ENCODE measurements at regions not wholly inside any gene's neighbourhood (a gene's known extent, or its start where the extent isn't known, plus 50 kb on each side); places are given as distances from the start of the nearest gene placed in this dataset.

DNA sequence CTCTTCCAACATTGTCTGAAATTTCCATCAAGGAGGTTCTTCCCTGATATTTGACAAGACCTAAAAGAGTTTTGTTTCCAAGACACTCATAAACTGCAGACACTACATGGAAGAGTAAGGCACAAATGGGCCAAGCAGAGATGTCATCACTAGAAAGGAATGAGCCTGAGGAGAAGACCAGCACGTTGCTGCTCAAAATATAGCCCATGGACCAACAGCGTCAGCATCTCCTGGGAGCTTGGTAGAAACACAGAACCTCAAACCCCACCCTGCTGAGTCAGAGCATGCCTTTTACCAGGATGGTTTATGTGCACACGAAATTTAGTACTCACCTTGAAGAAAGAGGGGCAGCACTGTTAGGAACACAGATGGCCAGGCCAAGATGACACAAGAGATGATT, 128.7 kb upstream of the MID1 start:
- no peak for DNase-seq

DNA sequence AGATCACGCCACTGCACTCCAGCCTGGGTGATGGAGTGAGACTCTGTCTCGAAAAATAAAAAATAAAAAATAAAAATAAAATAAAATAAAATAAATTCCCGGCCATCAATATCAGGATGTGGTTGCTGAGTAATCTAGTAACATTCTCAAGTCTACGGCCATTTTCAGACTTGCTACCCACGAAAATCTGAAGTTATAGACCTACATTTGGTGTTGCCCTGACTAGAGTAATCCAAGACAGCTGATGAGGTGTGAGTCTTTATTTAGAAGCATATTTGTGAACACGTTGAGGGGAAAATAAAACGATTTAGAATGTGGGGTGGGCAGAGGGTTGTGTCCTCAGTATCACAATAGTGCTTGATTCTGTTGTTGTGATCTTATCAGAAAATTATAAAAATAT, 130.2 kb upstream of the MID1 start:
- DNase-seq = no peak

DNA sequence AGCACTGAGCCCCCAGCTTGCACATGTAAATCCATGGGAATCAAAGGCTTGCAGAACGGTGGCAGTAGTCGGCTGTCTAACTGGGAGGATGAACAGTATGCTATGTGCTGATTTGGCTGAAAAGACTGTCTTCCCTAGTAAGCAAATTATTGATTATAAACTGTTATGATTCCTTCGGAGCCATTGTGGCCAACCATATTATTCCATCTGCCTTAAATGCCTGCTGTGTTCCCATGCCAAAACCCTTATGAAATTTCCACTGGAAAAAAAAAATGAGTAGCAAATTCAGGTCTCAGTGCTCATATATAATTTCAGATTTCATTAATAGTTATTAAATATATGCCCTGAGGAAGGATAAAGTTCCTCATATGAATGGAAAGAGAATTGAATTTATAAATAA, 132.7 kb upstream of the MID1 start:
- no peak for DNase-seq

DNA sequence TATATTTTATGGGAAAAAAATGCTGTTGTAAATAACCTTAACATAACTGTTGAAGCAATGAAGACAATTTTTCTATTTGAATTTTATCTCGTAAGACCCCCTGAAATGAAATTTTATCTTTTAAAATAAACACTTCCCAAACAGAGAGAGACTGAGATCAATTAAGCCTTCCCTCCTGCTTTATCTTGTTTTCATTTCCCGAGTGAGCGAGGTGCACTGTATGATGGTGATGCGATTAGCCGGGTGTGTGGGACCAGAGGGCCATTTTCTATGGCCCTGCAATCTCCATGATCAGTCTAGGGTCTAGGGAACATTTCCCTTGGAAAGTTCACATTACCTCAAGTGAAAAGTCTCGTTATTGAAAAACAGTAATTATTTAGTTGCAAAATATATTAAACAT, 134.1 kb upstream of the MID1 start:
- DNase-seq = no peak

DNA sequence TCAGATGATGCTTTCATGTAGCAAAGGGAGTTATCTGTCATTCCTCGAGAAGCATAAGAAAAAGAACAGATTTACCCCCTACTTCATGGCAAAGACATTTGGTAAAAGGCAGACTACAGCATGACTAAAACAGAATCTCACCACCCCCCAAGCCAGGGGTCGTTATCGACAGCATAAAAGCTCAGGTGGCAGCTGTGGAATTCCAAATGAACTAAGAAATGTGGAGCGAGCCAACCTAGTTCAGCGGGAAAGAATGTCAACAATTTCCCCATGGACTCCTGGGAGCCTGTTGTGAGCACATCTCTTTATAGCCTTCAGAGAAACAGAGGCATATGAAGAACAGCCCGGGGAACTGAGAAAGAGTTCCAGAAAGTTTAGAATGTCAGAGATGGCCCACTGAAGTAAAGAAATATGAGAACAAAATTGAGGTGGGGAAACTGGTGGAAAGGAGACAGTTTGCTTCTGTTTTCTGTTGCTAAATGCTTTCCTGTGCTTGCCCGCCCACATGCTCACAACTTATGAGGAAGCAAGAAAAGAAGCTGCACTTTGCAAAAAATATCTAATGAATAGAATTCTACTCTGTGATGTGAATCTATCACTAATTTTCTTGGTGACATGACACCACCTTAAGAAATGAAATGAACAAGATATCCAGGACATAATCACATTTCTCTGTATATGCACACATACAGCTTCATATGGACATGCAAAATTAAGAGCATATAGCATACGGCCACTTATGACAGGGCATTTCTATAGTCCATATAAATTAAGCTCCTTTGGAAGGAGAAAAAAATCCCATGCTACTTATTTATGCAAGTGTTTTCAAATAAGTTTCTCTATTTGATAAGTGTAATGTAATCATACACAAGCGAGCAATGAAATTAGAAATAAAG, 135.3 kb upstream of the MID1 start:
- DNase-seq = no peak

DNA sequence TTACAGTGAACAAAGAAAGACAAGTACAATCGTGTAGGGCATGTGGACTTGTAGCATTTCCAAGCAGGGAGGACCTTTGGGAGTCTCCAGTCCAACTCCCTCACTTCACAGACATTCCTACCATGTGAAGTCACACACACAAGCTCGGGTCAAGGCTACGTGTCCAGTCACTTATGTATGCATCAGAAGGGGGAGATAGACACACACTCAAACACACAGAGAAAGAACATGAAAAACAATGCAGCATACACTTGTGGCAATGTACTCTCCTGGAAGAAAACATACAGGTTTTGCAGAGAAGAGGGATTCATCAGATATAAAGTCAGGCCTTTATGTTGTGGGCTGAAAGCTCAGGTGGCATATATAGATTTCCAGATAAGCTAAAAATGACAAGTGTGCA, 136.1 kb upstream of the MID1 start:
- DNase-seq = no peak

DNA sequence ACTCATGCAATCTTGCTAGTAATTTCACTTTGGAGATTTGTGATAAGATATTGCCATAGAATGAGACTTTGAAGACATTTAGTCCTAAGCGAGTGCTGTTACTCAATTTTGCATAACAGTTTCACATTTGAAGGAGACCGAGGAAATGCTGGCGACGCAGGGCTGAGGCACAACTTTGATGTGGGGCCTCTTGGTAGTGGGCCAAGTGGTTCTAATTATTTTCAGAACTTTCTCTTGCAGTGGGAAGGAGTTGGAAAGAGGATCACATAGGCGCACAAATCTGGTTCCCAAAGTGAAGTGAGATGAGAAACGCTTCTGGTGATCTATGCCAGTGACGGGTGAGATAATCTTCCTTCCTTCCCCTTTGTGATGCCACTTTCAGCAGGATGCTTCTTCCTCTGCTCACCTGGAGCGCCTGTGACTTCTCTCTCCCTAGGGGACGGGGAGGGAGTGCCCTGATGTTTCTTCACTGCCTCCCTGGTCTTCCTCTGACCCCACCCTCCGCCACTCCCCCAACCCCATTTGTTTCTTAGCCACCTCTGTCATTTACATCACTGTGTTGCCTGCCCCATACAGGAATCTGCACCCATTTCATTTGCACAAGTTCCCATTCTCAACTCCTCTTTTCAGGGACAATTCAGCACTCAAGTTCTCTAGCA, 138.9 kb upstream of the MID1 start:
- DNase-seq = no peak

DNA sequence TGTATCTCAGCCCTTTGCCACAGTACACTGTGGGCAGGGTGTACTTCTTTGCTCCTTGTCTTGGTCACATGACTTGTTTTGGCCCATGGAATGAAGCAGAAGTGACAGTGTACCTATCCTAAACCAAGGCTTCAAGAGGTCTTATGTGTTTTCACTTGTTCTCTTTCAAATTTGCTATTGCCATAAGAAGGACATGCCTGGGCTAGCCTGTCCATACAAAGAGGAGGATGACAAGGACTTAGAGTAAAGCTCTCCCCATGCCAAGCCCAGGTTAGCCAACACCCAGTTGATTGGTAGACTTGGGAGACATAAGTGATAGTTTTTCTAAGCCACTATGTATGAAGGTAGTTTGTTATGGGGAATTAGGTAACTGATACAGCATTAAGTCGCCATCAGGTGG, 141.1 kb upstream of the MID1 start:
- DNase-seq = no peak

DNA sequence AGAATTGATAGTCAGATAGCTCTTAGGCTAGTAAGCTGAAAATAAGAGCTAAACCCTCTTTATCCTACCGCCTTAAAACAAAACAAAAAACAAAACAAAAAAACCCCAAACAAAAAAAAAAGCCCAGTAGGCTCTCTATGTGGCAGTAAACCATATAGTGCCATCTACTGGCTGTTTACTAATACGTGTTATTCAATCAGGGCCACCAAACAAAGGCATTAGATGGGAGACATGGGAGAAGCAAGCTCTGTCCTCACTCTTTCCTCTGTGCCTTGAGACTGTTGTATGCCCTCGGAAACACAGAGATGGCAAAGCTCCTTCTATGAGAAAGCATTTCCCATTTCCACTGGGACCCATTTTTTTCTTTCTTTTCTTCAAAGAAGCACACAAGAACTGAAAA, 148.8 kb upstream of the MID1 start:
- peak in 1 of 2 donors; percentile 4 for DNase-seq

DNA sequence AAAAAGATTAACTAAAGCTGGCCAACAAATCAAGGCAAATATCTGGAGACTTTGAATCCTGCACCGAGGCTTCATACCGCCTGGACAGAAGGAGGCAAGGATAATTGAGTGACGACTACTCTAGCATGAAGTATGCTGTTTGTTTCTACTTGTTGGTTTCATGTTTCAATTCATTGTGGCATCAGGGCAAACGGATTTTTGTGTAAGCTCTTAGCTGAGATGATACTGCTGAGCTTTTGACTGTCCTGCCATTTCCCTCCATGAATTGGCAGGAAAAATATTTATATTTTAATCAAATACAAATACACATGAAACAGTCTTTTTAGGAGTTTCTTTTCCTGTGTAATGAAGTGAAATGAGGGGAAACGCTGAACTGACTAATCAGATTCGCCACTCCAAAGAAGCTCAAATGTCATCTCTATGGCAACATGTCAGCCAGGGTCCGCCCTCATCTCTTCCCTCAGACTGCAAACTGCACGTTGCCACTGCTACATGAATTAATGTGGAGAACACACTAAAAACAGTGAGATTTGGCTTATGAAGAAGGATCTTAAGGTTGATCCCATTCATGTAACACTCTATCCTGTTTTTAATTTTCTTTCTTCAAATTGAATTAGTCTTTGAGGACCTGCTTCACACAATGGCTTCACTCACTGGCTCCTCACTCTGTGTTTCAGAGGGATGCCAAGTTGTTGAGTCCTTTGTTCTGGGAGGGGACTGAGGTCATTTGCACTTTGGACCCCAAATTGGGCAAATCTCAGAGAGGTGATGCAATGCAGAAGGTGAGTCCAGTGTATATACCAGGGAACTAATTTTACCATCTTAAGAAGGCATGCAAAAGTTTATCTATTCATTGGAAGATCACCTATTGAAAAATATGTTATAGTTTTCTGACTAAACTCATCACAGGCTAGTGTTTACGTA, 149.6 kb upstream of the MID1 start:
- DNase-seq = no peak

DNA sequence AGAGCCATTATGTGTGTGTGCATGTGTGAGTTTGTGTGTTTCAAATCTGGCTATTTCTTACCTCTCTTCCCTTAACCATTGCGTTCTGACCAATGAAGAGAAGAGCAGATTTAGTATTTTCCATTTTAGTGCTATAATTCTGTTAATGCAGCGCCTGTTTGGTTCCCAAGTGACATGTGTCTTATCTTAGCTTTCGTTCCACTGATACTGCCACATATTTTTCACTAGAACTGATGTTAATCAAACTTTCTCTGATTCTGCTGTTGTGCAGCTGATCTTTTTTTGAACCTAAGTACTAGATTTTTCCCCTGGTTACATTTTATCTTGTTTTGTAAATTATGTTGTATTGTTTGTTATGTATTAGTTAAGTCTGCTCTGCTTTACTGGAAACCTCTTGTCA, 152.9 kb upstream of the MID1 start:
- no peak for DNase-seq

DNA sequence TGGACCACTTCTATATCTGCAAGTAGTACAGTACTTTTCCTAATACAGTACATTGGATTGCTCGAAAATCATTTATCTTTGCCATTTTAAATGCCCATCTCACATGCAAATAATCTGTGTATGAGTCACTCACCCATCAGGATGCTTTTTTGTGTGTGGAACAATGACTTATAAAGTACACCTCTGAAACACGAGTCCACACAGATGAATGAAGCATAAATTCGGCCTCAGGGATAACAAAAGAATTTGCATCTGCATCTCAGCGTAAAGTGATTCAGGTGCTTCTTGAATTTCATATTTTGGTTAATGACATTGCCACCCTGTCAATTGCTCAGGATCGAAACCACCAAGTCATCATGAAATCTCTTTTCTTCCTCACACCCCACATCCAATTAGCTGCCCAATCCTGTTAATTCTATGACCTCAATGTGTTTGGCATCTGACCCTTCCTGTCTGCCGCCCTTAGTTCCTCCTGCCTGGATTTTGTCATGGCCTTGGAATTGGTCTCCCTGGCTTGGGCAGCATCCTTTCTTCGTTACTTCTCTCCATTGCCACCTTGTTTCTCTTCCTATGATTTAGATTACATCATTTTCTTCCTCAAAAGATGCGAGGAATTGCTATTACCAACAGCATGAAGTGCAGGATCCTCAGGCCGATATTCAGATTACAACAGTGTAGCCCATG, 161.6 kb upstream of the MID1 start:
- DNase-seq = no peak

DNA sequence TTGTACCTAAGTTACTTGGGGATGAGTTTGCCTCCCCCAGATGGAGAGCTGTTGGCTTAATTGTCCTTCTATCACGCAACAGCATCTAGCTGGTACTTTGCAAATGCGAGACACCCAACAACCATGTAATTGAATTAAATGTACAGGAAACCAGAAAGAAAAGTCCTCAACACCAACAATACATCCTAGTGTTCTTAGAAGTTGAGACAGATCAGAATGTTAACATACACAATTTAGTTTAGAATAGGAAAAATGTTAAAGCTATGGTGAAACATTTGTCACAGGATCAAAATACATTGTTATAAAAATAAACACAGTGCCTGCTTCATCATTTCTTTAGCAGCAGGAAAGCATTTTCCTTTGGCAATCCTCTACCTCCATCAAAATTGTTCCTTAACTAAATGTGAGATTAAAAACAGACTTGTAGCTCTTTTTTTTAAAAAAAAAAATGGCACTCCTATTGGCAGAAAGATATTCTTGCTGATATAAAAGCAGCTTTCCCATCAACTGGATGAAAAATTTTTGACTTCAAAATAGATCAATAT, 163.1 kb upstream of the MID1 start:
- DNase-seq = no peak

DNA sequence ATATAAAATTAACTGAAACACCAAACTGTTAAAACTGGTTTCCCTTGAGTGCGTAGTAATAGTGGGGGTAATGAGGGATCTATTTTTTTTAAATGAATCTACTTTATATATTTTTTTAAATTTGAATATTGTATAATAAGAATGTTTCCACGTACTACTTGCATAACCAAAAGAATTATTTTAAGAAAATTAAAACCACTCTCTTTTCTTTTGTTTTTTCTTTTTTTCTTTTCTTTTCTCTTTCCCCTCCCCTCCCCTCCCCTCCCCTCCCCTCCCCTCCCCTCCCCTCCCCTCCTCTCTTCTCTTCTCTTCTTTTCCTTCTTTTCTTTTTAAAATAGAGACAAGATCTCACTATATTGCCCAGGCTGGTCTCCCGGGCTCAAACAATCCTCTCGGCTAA, 166.9 kb upstream of the MID1 start:
- DNase-seq = no peak

DNA sequence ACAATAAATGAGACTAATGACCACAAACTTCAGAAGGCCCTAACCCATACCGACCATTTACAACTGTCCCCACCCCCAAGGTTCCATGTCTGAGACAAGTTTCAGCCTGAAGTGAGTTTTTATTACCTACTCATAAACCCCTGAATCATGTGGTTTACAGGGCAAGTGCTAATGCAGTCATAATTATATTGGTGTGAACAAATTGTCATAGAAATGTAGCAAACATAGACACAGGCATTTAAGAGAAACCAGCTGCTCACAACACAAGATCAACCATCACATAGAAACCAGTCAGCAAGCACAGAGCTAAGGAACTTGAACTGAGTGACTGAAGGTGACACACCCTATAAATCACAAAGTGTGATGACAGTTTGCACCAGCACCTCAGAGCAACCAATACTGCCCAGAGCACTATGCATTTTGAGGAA, 173.8 kb upstream of the MID1 start:
- DNase-seq = no peak

DNA sequence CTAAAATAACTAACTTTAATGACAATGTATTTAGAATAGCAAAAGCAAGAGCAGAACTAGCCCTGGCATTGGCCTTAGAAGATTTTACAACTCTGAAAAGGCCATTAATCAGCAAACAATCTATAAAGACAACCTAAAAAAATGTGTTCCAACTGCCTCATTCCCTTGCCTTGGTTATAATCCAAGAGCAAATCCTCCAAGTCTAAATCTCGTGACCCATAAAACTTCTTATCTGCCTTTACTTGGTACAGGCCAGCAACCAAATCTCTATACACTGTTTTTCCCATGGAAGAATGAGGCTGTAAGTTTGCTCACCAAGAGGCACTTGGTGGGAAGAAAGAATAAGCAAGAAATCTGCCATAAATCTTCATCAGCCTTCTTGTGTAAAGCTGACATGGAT, 175.3 kb upstream of the MID1 start:
- no peak for DNase-seq

DNA sequence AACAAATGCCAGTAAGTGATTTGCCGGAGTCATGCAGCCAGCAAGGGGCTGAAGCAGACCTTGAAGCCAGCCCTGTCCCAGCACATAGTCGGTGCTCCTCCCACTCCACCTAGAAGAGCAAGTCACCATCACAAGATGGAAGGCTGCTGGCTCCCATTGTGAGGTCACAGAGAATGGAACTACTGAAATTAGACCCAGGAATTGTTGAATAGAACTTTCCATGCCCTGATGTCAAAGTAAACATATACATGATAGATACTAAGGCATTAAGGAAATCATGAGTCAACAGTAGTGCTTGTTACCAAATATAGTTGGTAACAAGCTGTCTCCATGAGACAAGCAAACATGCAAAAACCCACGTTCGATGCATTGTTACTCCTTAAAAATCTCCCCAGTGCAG, 177.1 kb upstream of the MID1 start:
- no peak for DNase-seq

DNA sequence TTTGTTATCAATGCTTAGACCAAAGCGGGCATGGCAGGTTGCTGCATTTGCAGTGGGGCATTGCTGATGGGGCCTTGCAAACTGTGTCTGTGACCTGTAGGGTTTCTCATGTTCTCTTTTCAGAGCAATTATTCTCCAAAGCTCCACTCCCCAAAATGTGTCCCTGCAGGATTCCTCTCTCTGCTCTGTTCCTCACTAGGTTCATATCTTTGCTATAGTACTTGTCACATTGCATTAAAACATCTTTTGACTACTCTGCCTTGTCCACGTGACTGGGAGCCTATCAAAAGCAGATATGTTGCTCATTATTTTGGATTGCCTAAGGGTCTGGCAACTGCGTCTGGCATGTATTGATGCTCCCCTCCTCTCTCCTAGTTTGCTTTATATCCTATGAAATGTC, 177.7 kb upstream of the MID1 start:
- DNase-seq = no peak

DNA sequence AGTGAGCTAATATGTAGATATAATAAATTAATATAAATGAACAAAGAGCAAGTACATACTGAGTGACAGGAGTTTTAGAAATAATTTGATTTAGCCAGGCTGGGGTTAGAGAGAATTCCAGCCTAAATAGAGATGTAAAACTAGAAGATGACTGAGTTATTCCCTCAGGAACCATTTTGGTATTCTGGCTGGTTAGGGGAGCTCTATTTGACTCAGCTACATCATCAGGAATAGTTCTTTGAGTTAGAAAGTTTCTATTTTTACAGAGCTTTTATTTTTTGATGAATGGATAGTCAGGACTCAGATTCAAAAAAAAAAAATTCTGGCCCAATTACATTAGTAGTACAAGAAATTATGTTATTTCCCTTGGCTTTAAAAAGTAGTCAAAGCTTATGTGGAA, 180.4 kb upstream of the MID1 start:
- no peak for DNase-seq

DNA sequence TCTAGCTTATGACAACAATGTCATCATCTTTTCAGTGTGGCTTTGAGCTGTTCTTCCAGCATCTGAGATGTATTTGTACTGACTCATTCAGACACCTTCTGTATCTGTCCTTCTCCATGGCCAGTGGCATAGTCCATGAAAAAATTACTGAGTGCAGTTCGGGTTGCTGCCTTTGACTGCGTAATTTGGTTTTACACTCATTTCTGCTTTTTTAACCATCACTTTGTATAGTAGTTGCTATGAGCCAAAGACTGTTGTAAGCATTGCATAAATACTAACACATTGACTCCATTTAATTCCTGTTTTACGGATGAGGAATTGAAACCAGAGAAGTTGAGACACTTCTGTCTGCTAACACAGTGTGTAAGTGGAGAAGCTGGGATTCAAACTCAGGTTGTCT, 190.7 kb upstream of the MID1 start:
- DNase-seq = no peak

DNA sequence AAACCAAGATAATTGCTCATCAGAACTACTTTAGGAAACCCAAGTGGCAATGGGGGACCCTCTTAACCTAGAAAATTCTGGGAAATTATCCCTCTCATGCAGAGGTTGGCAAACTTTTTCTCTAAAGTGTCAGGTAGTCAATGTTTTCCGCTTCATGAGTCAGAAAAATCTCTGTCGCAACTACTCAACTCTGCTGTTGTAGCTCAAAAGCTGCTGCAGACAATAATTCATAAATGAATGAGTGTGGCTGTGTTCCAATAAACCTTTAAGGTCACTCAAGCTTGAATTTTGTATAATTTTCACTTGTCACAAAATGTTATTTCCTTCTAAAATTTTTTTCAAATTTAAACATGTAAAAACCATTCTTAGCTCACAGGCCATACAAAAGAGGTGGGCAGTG, 193.4 kb upstream of the MID1 start:
- DNase-seq = no peak

DNA sequence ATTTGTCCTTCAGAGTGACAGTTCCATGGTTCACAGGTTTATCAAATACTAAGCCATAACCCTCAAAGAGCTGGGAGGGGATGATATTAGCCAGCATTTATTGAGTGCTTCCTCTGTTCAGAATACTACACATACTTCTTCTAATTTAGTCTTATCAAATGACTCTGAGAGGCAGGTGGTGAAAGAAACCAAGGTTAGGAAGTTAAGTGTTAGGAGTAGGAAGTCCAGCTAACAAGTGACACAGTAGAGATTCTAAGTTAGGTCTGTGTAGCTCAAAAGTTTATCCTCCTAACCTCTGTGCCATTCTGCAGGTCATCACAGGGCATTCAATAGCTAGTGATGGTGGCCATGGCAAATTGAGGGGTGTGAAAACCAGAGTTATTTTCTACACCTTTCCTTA, 198.3 kb upstream of the MID1 start:
- no peak for DNase-seq

DNA sequence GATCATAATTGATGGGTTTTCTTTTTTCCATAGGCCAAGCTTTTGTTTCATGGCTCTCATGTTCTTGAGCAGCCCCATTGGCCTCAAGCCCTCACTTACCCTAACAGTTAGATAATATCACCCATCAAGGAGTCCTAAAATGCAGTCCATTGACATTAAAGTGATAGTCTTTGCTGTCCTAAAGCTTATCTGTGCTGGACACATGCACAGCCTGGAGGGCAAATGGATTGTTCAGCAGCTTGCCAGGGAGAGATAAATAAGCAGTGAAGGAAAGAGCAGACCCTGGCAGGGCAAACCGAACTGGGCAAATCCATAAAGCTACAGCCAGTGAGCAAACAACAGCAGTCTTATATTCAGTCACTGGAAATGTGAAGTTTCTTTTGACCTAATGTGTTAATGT, 199.6 kb upstream of the MID1 start:
- DNase-seq = no peak
